ENCODE measurements at regions not wholly inside any gene's neighbourhood (a gene's known extent, or its start where the extent isn't known, plus 50 kb on each side); places are given as distances from the start of the nearest gene placed in this dataset.

DNA sequence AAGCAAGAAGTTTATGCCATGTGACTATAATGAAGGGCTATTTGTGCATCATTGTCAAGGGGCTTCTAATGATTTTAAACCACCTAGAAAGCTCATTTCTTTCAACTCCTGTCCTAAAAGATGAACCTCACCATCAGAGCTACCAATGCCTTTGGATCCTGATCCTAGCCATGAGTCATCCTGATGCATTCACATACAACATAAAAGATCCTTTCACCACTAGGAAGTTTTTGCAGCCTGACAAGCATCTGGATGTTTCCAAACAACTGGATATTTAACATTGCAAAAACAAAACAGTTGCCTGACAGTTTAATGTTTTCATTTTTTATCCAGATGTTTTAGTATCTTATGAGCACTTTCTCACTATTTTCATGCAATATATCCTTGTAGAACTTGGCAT lies 425.3 kb downstream of the MBD2 start:
- no peaks in the 10 kb centered on the region for H3K36me3 ChIP-seq
- H3K9me3 ChIP-seq = no peaks in the 10 kb centered on the region
- no peak overlapping the region for H3K27ac ChIP-seq
- no peak overlapping the region for H3K4me3 ChIP-seq
- no peak for DNase-seq (ENCODE audit: low spot score)
- TF ChIP-seq, protein P1, sequence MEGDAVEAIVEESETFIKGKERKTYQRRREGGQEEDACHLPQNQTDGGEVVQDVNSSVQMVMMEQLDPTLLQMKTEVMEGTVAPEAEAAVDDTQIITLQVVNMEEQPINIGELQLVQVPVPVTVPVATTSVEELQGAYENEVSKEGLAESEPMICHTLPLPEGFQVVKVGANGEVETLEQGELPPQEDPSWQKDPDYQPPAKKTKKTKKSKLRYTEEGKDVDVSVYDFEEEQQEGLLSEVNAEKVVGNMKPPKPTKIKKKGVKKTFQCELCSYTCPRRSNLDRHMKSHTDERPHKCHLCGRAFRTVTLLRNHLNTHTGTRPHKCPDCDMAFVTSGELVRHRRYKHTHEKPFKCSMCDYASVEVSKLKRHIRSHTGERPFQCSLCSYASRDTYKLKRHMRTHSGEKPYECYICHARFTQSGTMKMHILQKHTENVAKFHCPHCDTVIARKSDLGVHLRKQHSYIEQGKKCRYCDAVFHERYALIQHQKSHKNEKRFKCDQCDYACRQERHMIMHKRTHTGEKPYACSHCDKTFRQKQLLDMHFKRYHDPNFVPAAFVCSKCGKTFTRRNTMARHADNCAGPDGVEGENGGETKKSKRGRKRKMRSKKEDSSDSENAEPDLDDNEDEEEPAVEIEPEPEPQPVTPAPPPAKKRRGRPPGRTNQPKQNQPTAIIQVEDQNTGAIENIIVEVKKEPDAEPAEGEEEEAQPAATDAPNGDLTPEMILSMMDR (IDR thresholded peaks at IDR 0.05) = no peak
- H3K27me3 ChIP-seq = no peaks in the 10 kb centered on the region
- H3K4me1 ChIP-seq = no peaks in the 10 kb centered on the region

DNA sequence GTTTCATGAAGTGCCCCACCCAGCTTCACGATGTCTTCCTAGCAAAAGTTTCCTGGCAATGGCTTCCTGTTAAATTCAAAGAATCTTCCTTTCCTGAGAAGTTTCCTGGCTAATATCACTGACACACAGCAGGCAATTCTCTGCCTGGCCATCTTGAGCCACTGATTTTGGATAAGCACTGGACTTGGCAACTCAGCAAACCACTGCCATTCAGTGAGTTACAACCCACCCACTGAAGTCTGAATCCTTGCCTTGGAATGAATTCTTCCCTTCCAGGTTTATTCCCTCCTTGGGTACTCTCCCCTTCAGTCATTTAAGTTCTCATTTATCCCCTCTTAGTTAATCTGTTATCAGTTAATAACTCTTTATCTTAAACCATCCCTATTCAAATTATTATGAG lies 426.0 kb downstream of the MBD2 start:
- no peak overlapping the region for H3K4me3 ChIP-seq
- H3K27ac ChIP-seq = no peak overlapping the region
- TF ChIP-seq, protein P1 (IDR thresholded peaks at IDR 0.05) = no peak
- no peaks in the 10 kb centered on the region for H3K27me3 ChIP-seq
- H3K9me3 ChIP-seq = no peaks in the 10 kb centered on the region
- no peak for DNase-seq (ENCODE audit: low spot score)
- no peaks in the 10 kb centered on the region for H3K4me1 ChIP-seq
- H3K36me3 ChIP-seq = no peaks in the 10 kb centered on the region

DNA sequence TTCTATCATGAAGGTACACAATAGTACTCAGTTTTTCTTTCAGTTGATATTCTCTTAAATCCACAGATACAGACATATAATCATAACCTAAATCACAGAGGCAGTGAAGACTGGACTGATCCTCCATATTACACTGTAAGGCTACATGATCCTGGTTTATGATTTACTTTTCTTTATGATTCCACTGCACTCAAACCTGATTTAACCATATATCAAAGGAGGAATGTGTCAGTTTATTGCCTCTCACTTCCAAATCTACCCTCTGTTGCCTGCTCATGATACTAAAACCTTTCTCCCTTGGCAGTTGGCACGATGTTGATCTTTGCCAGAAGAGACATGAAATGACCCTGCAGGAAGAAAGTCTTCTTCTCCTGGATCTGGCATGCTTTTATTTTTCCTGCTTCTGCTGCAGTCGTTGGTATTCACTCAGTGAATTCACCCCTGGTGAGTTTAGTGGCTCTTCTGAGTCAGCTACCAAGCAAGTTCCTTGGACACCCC lies 426.4 kb downstream of the MBD2 start:
- H3K27me3 ChIP-seq = no peaks in the 10 kb centered on the region
- no peaks in the 10 kb centered on the region for H3K9me3 ChIP-seq
- TF ChIP-seq, protein P1 (IDR thresholded peaks at IDR 0.05) = no peak
- DNase-seq (ENCODE audit: low spot score) = no peak
- H3K27ac ChIP-seq = no peak overlapping the region
- H3K36me3 ChIP-seq = no peaks in the 10 kb centered on the region
- H3K4me1 ChIP-seq = no peaks in the 10 kb centered on the region
- no peak overlapping the region for H3K4me3 ChIP-seq

DNA sequence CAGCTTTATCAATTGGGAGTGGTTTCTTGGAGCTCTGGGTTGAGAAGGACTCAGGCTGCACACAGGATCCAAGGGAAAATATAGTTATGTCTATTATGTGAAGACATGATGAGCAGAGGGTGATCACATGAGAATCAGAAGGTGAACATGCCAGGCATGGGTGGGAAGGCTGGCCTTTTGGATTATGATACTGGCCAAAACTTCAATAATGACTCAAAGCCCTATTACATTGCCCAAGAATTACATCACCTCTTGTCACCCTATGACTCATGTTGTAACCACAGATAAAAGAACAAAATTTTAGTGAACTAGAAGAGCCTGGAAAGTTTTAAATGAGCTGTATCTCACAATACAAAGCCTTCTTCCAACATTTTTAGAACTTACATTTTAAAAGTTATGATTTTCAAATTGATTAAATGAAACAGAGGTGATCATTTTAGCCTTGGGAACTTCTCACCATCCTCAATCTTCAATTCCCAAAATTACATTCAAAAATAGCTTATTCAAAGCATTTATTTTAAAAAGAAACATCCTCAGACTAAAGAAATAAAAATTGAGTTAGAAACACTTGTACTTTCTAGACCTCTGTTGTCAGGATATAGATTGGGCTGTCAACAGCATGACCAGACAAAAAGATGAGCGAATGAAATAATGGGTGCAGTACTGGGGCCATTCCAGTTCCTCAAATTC lies 428.3 kb downstream of the MBD2 start:
- Histone ChIP-seq H3K4me3 (no peak overlapping the region), H3K27me3 (no peaks in the 10 kb centered on the region), H3K27ac (peak overlapping the region in 1 of 2 donors; percentile 37), H3K4me1 (no peaks in the 10 kb centered on the region), H3K36me3 (no peaks in the 10 kb centered on the region), H3K9me3 (no peaks in the 10 kb centered on the region)
- TF ChIP-seq, protein P1 (IDR thresholded peaks at IDR 0.05) = no peak
- peak; percentile 63 for DNase-seq (ENCODE audit: low spot score)

DNA sequence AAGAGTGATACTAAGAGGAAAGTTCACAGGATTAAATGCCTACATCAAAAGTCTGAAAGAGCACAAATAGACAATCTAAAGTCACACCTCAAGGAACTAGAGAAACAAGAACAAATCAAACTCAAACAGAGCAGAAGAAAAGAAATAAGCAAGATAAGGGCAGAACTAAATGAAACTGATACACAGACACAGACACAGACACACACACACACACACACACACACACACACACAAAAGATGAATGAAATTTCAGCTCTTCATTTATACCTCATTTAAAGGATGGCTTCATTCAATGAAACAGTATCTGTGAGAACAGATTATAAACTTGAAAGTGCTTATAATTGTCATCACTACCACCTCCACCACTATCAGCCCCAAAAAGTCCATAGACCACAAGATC lies 428.9 kb downstream of the MBD2 start:
- no peaks in the 10 kb centered on the region for H3K4me1 ChIP-seq
- TF ChIP-seq, protein P1 (IDR thresholded peaks at IDR 0.05) = no peak
- no peaks in the 10 kb centered on the region for H3K36me3 ChIP-seq
- no peaks in the 10 kb centered on the region for H3K9me3 ChIP-seq
- no peak overlapping the region for H3K4me3 ChIP-seq
- H3K27me3 ChIP-seq = no peaks in the 10 kb centered on the region
- no peak for DNase-seq (ENCODE audit: low spot score)
- no peak overlapping the region for H3K27ac ChIP-seq

DNA sequence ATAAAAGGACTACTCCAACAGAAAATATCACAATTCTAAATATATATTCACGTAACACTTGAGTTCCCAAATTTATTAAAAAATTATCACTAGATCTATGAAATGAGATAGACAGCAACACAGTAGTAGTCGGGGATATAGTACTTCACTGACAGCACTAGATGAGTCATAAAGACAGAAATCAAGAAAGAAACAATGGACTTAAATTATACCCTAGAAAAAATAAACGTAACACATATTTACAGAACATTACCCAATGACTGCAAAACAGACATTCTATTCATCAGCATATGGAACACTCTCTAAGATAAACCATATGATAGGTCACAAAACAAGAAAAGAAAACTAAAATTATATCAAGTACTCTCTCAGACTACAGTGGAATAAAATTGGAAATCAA lies 429.4 kb downstream of the MBD2 start:
- Histone ChIP-seq H3K27ac (no peak overlapping the region), H3K27me3 (no peaks in the 10 kb centered on the region), H3K9me3 (no peaks in the 10 kb centered on the region), H3K4me3 (no peak overlapping the region), H3K4me1 (no peaks in the 10 kb centered on the region), H3K36me3 (no peaks in the 10 kb centered on the region)
- DNase-seq (ENCODE audit: low spot score) = no peak
- TF ChIP-seq, protein P1 (IDR thresholded peaks at IDR 0.05) = no peak
